B cell (primary cell): ENCODE measurements at regions not wholly inside any gene's neighbourhood (a gene's known extent, or its start where the extent isn't known, plus 50 kb on each side); places are given as distances from the start of the nearest gene placed in this dataset.

ENCODE experiments used
- ATAC-seq: fragments of 200-7000 bp; cut with Tn5 transposase; one replicate; pipeline ENCODE4 v1.10.0; 2021; ENCODE audit warnings: low read depth, mild to moderate bottlenecking, moderate number of reproducible peaks, moderate library complexity
- CTCF ChIA-PET: fragments of 350-600 bp; sonication (Branson Sonifier 250); formaldehyde crosslinking; loops from one replicate; lab custom pipeline; 2021; ENCODE audit warnings: antibody characterized with exemption, inconsistent platforms; lab: Charles Lee
- POLR2A ChIA-PET: fragments of 350-600 bp; sonication (Branson Sonifier 250); formaldehyde crosslinking; loops from one replicate; lab custom pipeline; 2021; ENCODE audit warnings: antibody characterized with exemption; lab: Charles Lee
- DNase-seq: peaks from one replicate; pipeline ENCODE4 v3.0.0; 2013
- H2AFZ ChIP-seq: 2 replicates; pipeline ENCODE4 v1.6.1; 2012; ENCODE audit warnings: mild to moderate bottlenecking, low read depth, low read length; ENCODE audit not compliant: insufficient read depth, poor library complexity, severe bottlenecking
- H3K27ac ChIP-seq, 2 donors: 1 replicate in 1 of 2; 2 replicates in 1 of 2; pipeline ENCODE4 v1.5.1; 2012 to 2013; ENCODE audit warnings: low read length in 2 of 2, mild to moderate bottlenecking in 2 of 2, moderate library complexity in 1 of 2
- H3K27me3 ChIP-seq, 4 experiments: fragments of 200-600 bp in 1 of 4; sonication (generic) in 1 of 4; replicated peaks in 1 of 4; 1 replicate in 2 of 4; 2 replicates in 2 of 4; pipeline versions ENCODE4 v1.6.1 to v1.7.0; 2013 to 2016; ENCODE audit warnings: low read length in 3 of 4, mild to moderate bottlenecking in 2 of 4, mixed read lengths in 1 of 4, moderate library complexity in 1 of 4; ENCODE audit not compliant: insufficient read depth in 4 of 4, control insufficient read depth in 3 of 4; ENCODE audit errors: control extremely low read depth in 1 of 4
- H3K36me3 ChIP-seq, 2 experiments: replicated peaks in 1 of 2; 1 replicate in 1 of 2; 2 replicates in 1 of 2; pipeline versions ENCODE4 v1.6.1 to v1.7.1; 2013; ENCODE audit warnings: low read length in 1 of 2; ENCODE audit not compliant: insufficient read depth in 2 of 2, control insufficient read depth in 1 of 2; ENCODE audit errors: control extremely low read depth in 1 of 2, extremely low read depth in 1 of 2
- H3K4me1 ChIP-seq, 2 donors: fragments of 200-600 bp in 1 of 2; sonication (generic) in 1 of 2; 1 replicate in 1 of 2; 2 replicates in 1 of 2; pipeline versions ENCODE4 v1.5.1 to v1.6.1; 2013 to 2017; ENCODE audit warnings: low read length in 2 of 2; ENCODE audit not compliant: control insufficient read depth in 2 of 2, insufficient read depth in 2 of 2
- H3K4me2 ChIP-seq: replicated peaks from 2 replicates; pipeline ENCODE3; 2012; ENCODE audit warnings: mild to moderate bottlenecking, low read depth, low read length; ENCODE audit not compliant: poor library complexity, severe bottlenecking
- H3K4me3 ChIP-seq, 5 experiments: fragments of 200-600 bp in 1 of 5; sonication (generic) in 1 of 5; 1 replicate in 3 of 5; 2 replicates in 2 of 5; pipeline versions ENCODE4 v1.5.1 to v1.7.0; 2011 to 2016; ENCODE audit warnings: low read length in 4 of 5, mild to moderate bottlenecking in 4 of 5, low read depth in 2 of 5, control low read depth in 1 of 5, moderate library complexity in 1 of 5; ENCODE audit not compliant: insufficient read depth in 1 of 5; ENCODE audit errors: control extremely low read depth in 1 of 5, extremely low read depth in 1 of 5
- H3K79me2 ChIP-seq: fragments of 200-600 bp; sonication (generic); one replicate; pipeline ENCODE4 v1.6.0; 2016; ENCODE audit warnings: low read length; ENCODE audit not compliant: control insufficient read depth, insufficient read depth
- H3K9ac ChIP-seq: fragments of 200-600 bp; sonication (generic); 2 replicates; pipeline ENCODE4 v1.6.1; 2017; ENCODE audit warnings: mild to moderate bottlenecking, low read length, moderate library complexity
- H3K9me3 ChIP-seq, 3 donors: one replicate each; pipeline versions ENCODE4 v1.6.1 to v1.7.1; 2013; ENCODE audit warnings: low read length in 2 of 3; ENCODE audit not compliant: control insufficient read depth in 2 of 3, insufficient read depth in 1 of 3; ENCODE audit errors: control extremely low read depth in 1 of 3
- H4K20me1 ChIP-seq: 2 replicates; pipeline ENCODE4 v1.6.0; 2012; ENCODE audit warnings: mild to moderate bottlenecking, low read length; ENCODE audit not compliant: insufficient read depth, control insufficient read depth, poor library complexity, severe bottlenecking
- H3K27ac Mint-ChIP-seq: one replicate; pipeline ENCODE4 v1.8.0; 2021; ENCODE audit warnings: mixed read lengths
- H3K27me3 Mint-ChIP-seq: one replicate; pipeline ENCODE4 v1.8.0; 2021; ENCODE audit warnings: mixed read lengths
- H3K4me1 Mint-ChIP-seq: one replicate; pipeline ENCODE4 v1.8.0; 2021; ENCODE audit warnings: mixed read lengths
- H3K4me3 Mint-ChIP-seq: one replicate; pipeline ENCODE4 v1.8.0; 2021; ENCODE audit warnings: mixed read lengths
- H3K9me3 Mint-ChIP-seq: one replicate; pipeline ENCODE4 v1.8.0; 2022; ENCODE audit warnings: mixed read lengths; ENCODE audit not compliant: insufficient read depth
- EZH2 ChIP-seq: IDR thresholded peaks from 2 replicates; pipeline ENCODE4 v1.6.1; 2012; ENCODE audit warnings: borderline replicate concordance, low read depth, mild to moderate bottlenecking, moderate library complexity, low read length; ENCODE audit not compliant: insufficient read depth, poor library complexity, severe bottlenecking
- WGBS: methylation state at CpG from one replicate; pipeline ENCODE4 v1.1.5; 2013; ENCODE audit warnings: missing lambda C conversion rate; ENCODE audit not compliant: insufficient coverage; 5-methylcytosine and 5-hydroxymethylcytosine counted together
- intact Hi-C: fragments of 100-400 bp; cut with micrococcal nuclease; formaldehyde crosslinking; loops from one replicate; pipeline ENCODE4 v1.10.0; 2022
- TF ChIP-seq, protein P1 (sequence below): fragments of 200-600 bp; IDR thresholded peaks from one replicate; pipeline ENCODE4 v1.8.0; 2022; ENCODE audit warnings: antibody characterized with exemption, mild to moderate bottlenecking

GRCh38 chr2:81747481-81748070 is 1443.0 kb upstream of the LRRTM1 start:
- Mint-ChIP-seq H3K27ac (no peak overlapping the region), H3K27me3 (no peaks in the 10 kb centered on the region), H3K9me3 (peaks cover 5% of the 10 kb centered on the region), H3K4me1 (no peaks in the 10 kb centered on the region), H3K4me3 (no peak overlapping the region)
- WGBS, result no CpG with 5 or more reads among the region's 2 CpGs
- DNase-seq (no peak), ATAC-seq (no peak)
- intact Hi-C loops, result no loop called here
- no peak overlapping the region for H3K27ac ChIP-seq
- H3K36me3 ChIP-seq, result no peaks in the 10 kb centered on the region
- no peaks in the 10 kb centered on the region for H3K27me3 ChIP-seq
- no peak for TF ChIP-seq EZH2
- TF ChIP-seq, protein P1, sequence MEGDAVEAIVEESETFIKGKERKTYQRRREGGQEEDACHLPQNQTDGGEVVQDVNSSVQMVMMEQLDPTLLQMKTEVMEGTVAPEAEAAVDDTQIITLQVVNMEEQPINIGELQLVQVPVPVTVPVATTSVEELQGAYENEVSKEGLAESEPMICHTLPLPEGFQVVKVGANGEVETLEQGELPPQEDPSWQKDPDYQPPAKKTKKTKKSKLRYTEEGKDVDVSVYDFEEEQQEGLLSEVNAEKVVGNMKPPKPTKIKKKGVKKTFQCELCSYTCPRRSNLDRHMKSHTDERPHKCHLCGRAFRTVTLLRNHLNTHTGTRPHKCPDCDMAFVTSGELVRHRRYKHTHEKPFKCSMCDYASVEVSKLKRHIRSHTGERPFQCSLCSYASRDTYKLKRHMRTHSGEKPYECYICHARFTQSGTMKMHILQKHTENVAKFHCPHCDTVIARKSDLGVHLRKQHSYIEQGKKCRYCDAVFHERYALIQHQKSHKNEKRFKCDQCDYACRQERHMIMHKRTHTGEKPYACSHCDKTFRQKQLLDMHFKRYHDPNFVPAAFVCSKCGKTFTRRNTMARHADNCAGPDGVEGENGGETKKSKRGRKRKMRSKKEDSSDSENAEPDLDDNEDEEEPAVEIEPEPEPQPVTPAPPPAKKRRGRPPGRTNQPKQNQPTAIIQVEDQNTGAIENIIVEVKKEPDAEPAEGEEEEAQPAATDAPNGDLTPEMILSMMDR, result no peak
- ChIA-PET POLR2A (no interaction called here), CTCF (no interaction called here)
- H2AFZ ChIP-seq, result no peak overlapping the region
- no peak overlapping the region for H3K4me2 ChIP-seq
- H4K20me1 ChIP-seq, result no peaks in the 10 kb centered on the region
- H3K9ac ChIP-seq, result no peak overlapping the region
- no peaks in the 10 kb centered on the region for H3K79me2 ChIP-seq
- peaks cover 0 to 4% (median 0%) of the 10 kb centered on the region in 3 donors for H3K9me3 ChIP-seq
- no peaks in the 10 kb centered on the region for H3K4me1 ChIP-seq
- H3K4me3 ChIP-seq, result no peak overlapping the region

- H3K27ac Mint-ChIP-seq, result no peak overlapping the region
- peaks cover 2% of the 10 kb centered on the region for H3K9me3 Mint-ChIP-seq
- Histone ChIP-seq H3K9me3 (peaks cover 0 to 1% (median 0%) of the 10 kb centered on the region in 3 donors), H4K20me1 (no peaks in the 10 kb centered on the region), H3K27me3 (no peaks in the 10 kb centered on the region), H3K79me2 (no peaks in the 10 kb centered on the region), H3K4me1 (no peaks in the 10 kb centered on the region), H2AFZ (no peak overlapping the region), H3K27ac (no peak overlapping the region), H3K4me2 (no peak overlapping the region), H3K9ac (no peak overlapping the region), H3K36me3 (no peaks in the 10 kb centered on the region), H3K4me3 (no peak overlapping the region)
- no peaks in the 10 kb centered on the region for H3K4me1 Mint-ChIP-seq
- no peak overlapping the region for H3K4me3 Mint-ChIP-seq
- no peak for TF ChIP-seq EZH2
- TF ChIP-seq, protein P1, result no peak
- H3K27me3 Mint-ChIP-seq, result no peaks in the 10 kb centered on the region
- no peak for ATAC-seq
- intact Hi-C loops, result no loop called here
- ChIA-PET POLR2A (no interaction called here), CTCF (no interaction called here)
- WGBS, result 100% methylated on average over 2 of the region's 6 CpGs
- no peak for DNase-seq
These were observed 1435.4 kb upstream of the LRRTM1 start for GRCh38 chr2:81739966-81740365.
